IMR-90 (cell line): ENCODE measurements at regions not wholly inside any gene's neighbourhood (a gene's known extent, or its start where the extent isn't known, plus 50 kb on each side); places are given as distances from the start of the nearest gene placed in this dataset.

ENCODE experiments used
- ATAC-seq: fragments of 200-7000 bp; cut with Tn5 transposase; 2 replicates; pipeline ENCODE4 v1.9.1; 2020; ENCODE audit warnings: low read depth, mild to moderate bottlenecking, moderate library complexity
- BruUV-seq: library from RNA; stranded (reverse); fragments of 400-500 nt; replicated peaks from 2 replicates; lab custom pipeline; 2021; lab: Mats Ljungman, UMichigan
- CTCF ChIA-PET: fragments of 300-600 bp; formaldehyde crosslinking; extraction: SDS; loops from one replicate; lab custom pipeline; 2021; ENCODE audit warnings: antibody characterized with exemption; lab: Yijun Ruan, JAX
- POLR2A ChIA-PET: fragments of 300-600 bp; sonication (Branson Sonifier 250); formaldehyde crosslinking; loops from one replicate; lab custom pipeline; 2022; ENCODE audit warnings: antibody characterized with exemption; ENCODE audit not compliant: unreplicated experiment; lab: Charles Lee
- DNase-seq: peaks from one replicate; pipeline ENCODE4 v3.0.0; 2013
- H2AFZ ChIP-seq: replicated peaks from 2 replicates; pipeline ENCODE3; 2013; ENCODE audit warnings: low read length, mild to moderate bottlenecking; ENCODE audit not compliant: poor library complexity
- H2AK5ac ChIP-seq: 2 replicates; pipeline ENCODE4 v1.6.1; 2013; ENCODE audit warnings: low read depth, low read length, inconsistent platforms
- H2AK9ac ChIP-seq: replicated peaks from 2 replicates; pipeline ENCODE3; 2013; ENCODE audit warnings: mild to moderate bottlenecking, low read depth, low read length, moderate library complexity; ENCODE audit not compliant: poor library complexity
- H2BK120ac ChIP-seq: 2 replicates; pipeline ENCODE4 v1.6.1; 2013; ENCODE audit warnings: low read depth, low read length, inconsistent platforms
- H2BK15ac ChIP-seq: 3 replicates; pipeline ENCODE4 v1.6.1; 2013; ENCODE audit warnings: low read depth, low read length, inconsistent platforms
- H2BK20ac ChIP-seq: 2 replicates; pipeline ENCODE4 v1.6.1; 2013; ENCODE audit warnings: low read depth, mild to moderate bottlenecking, inconsistent platforms, low read length, moderate library complexity
- H2BK5ac ChIP-seq: 2 replicates; pipeline ENCODE4 v1.6.1; 2013; ENCODE audit warnings: mild to moderate bottlenecking, low read depth, low read length, inconsistent platforms; ENCODE audit not compliant: poor library complexity, severe bottlenecking
- H3K14ac ChIP-seq: replicated peaks from 2 replicates; pipeline ENCODE4 v1.6.1; 2013; ENCODE audit warnings: low read depth, low read length, inconsistent platforms
- H3K18ac ChIP-seq: 2 replicates; pipeline ENCODE4 v1.6.1; 2013; ENCODE audit warnings: low read depth, low read length, control low read depth
- H3K23ac ChIP-seq: 2 replicates; pipeline ENCODE4 v1.6.1; 2013; ENCODE audit warnings: low read depth, low read length, inconsistent platforms
- H3K27ac ChIP-seq: 2 replicates; pipeline ENCODE4 v1.5.1; 2013; ENCODE audit warnings: mild to moderate bottlenecking, control low read depth, low read length; ENCODE audit not compliant: insufficient read depth
- H3K27me3 ChIP-seq: 2 replicates; pipeline ENCODE4 v1.6.1; 2013; ENCODE audit warnings: low read length; ENCODE audit not compliant: control insufficient read depth, insufficient read depth
- H3K36me3 ChIP-seq: 2 replicates; pipeline ENCODE4 v1.6.1; 2013; ENCODE audit warnings: low read length, mixed read lengths; ENCODE audit not compliant: control insufficient read depth, insufficient read depth
- H3K4ac ChIP-seq: 2 replicates; pipeline ENCODE4 v1.6.1; 2013; ENCODE audit warnings: low read depth, low read length, inconsistent platforms
- H3K4me1 ChIP-seq: 2 replicates; pipeline ENCODE4 v1.6.1; 2013; ENCODE audit warnings: low read length, mixed read lengths; ENCODE audit not compliant: control insufficient read depth, insufficient read depth
- H3K4me2 ChIP-seq: 2 replicates; pipeline ENCODE4 v1.6.1; 2013; ENCODE audit warnings: low read depth, mild to moderate bottlenecking, control low read depth, low read length, moderate library complexity
- H3K4me3 ChIP-seq: 2 replicates; pipeline ENCODE4 v1.5.1; 2013; ENCODE audit warnings: low read depth, mild to moderate bottlenecking, control low read depth, low read length, moderate library complexity; ENCODE audit not compliant: insufficient read depth
- H3K56ac ChIP-seq: 2 replicates; pipeline ENCODE4 v1.6.1; 2013; ENCODE audit warnings: low read length, inconsistent platforms; ENCODE audit not compliant: insufficient read depth; ENCODE audit errors: extremely low read depth
- H3K79me1 ChIP-seq, 2 experiments: 2 replicates each; pipeline ENCODE4 v1.6.1; 2013; ENCODE audit warnings: low read length in 2 of 2, inconsistent platforms in 1 of 2, low read depth in 1 of 2
- H3K9ac ChIP-seq: 2 replicates; pipeline ENCODE4 v1.6.1; 2013; ENCODE audit warnings: low read depth, low read length, control low read depth
- H3K9me1 ChIP-seq: 2 replicates; pipeline ENCODE4 v1.6.1; 2013; ENCODE audit warnings: low read length, inconsistent platforms; ENCODE audit not compliant: insufficient read depth
- H3K9me3 ChIP-seq: 2 replicates; pipeline ENCODE4 v1.6.1; 2013; ENCODE audit warnings: low read length; ENCODE audit not compliant: control insufficient read depth, insufficient read depth
- H4K20me1 ChIP-seq: 2 replicates; pipeline ENCODE4 v1.6.1; 2013; ENCODE audit warnings: low read length, inconsistent platforms; ENCODE audit not compliant: insufficient read depth
- H4K5ac ChIP-seq: 2 replicates; pipeline ENCODE4 v1.6.1; 2013; ENCODE audit warnings: mild to moderate bottlenecking, low read depth, low read length, control low read depth
- H4K8ac ChIP-seq, 2 experiments: 2 replicates each; pipeline ENCODE4 v1.6.1; 2013; ENCODE audit warnings: low read depth in 2 of 2, low read length in 2 of 2, control low read depth in 1 of 2, inconsistent platforms in 1 of 2
- H4K91ac ChIP-seq: 2 replicates; pipeline ENCODE4 v1.6.1; 2013; ENCODE audit warnings: low read depth, low read length, inconsistent platforms; ENCODE audit not compliant: insufficient read depth
- BHLHE40 ChIP-seq: fragments of 150-350 bp; IDR thresholded peaks from 2 replicates; pipeline ENCODE4 v1.6.1; 2016; ENCODE audit warnings: mild to moderate bottlenecking, low read depth, low read length
- CHD1 ChIP-seq: IDR thresholded peaks from 2 replicates; pipeline ENCODE4 v1.6.1; 2012; ENCODE audit warnings: low read depth, low read length, improper control_type of control experiment
- ELK1 ChIP-seq: fragments of 150-350 bp; IDR thresholded peaks from 2 replicates; pipeline ENCODE4 v1.6.1; 2016; ENCODE audit warnings: low read depth, mild to moderate bottlenecking, low read length, moderate library complexity, borderline replicate concordance
- FOS ChIP-seq: fragments of 150-350 bp; IDR thresholded peaks from 2 replicates; pipeline ENCODE4 v1.6.1; 2016; ENCODE audit warnings: low read depth, low read length
- MAFK ChIP-seq: IDR thresholded peaks from 2 replicates; pipeline ENCODE4 v1.6.1; 2012; ENCODE audit warnings: low read depth, low read length, improper control_type of control experiment
- MXI1 ChIP-seq: IDR thresholded peaks from 2 replicates; pipeline ENCODE4 v1.6.1; 2012; ENCODE audit warnings: low read depth, mild to moderate bottlenecking, low read length, moderate library complexity, borderline replicate concordance
- NFE2L2 ChIP-seq: fragments of 150-350 bp; IDR thresholded peaks from 2 replicates; pipeline ENCODE4 v1.6.1; 2016; ENCODE audit warnings: low read depth, mild to moderate bottlenecking, low read length
- POLR2A ChIP-seq: IDR thresholded peaks from 2 replicates; pipeline ENCODE4 v1.6.1; 2012; ENCODE audit warnings: mild to moderate bottlenecking, low read depth, low read length
- RAD21 ChIP-seq: IDR thresholded peaks from 2 replicates; pipeline ENCODE4 v1.6.1; 2012; ENCODE audit warnings: low read length, improper control_type of control experiment
- RCOR1 ChIP-seq: IDR thresholded peaks from 2 replicates; pipeline ENCODE4 v1.6.1; 2012; ENCODE audit warnings: mild to moderate bottlenecking, low read length, improper control_type of control experiment; ENCODE audit not compliant: insufficient replicate concordance
- SMC3 ChIP-seq: fragments of 150-350 bp; IDR thresholded peaks from 2 replicates; pipeline ENCODE4 v1.6.1; 2016; ENCODE audit warnings: low read depth, mild to moderate bottlenecking, antibody characterized with exemption, low read length, moderate library complexity
- USF2 ChIP-seq: fragments of 150-350 bp; IDR thresholded peaks from 2 replicates; pipeline ENCODE4 v1.6.1; 2017; ENCODE audit warnings: mild to moderate bottlenecking, antibody characterized with exemption, low read length, low read depth
- WGBS, 2 experiments: methylation state at CpG; one replicate each; pipeline versions ENCODE4 v1.1.5 to v1.1.7; 2013; ENCODE audit warnings: missing lambda C conversion rate in 2 of 2; ENCODE audit not compliant: insufficient read length in 1 of 2; ENCODE audit errors: extremely low coverage in 2 of 2; 5-methylcytosine and 5-hydroxymethylcytosine counted together
- dilution Hi-C: fragments of 300-500 bp; cut with HindIII; formaldehyde crosslinking; loops from one replicate; pipeline ENCODE4 v1.14.3; 2018; ENCODE audit warnings: low sequenced_read_pairs; ENCODE audit not compliant: unreplicated experiment
- in situ Hi-C: fragments of 300-500 bp; cut with MboI; formaldehyde crosslinking; loops from 3 replicates; pipeline ENCODE4 v1.14.3; 2019; ENCODE audit warnings: low sequenced_read_pairs, inconsistent platforms, mixed read lengths
- intact Hi-C: fragments of 100-400 bp; cut with micrococcal nuclease; formaldehyde crosslinking; loops from 2 replicates; pipeline ENCODE4 v1.10.0; 2022

- H3K79me1 ChIP-seq, result no peaks in the 10 kb centered on the region
- no peak overlapping the region for H2AK5ac ChIP-seq
- POLR2A ChIA-PET, result no interaction called here
- H3K27ac ChIP-seq, result no peak overlapping the region
- H2AFZ ChIP-seq, result no peak overlapping the region
- no peaks in the 10 kb centered on the region for H3K9me1 ChIP-seq
- H2AK9ac ChIP-seq, result no peak overlapping the region
- no peak overlapping the region for H3K14ac ChIP-seq
- H3K9me3 ChIP-seq, result peaks cover 20% of the 10 kb centered on the region
- intact Hi-C loops (no loop called here), in situ Hi-C loops (no loop called here), dilution Hi-C loops (no loop called here)
- no peak overlapping the region for H2BK120ac ChIP-seq
- no peak overlapping the region for H4K91ac ChIP-seq
- H3K27me3 ChIP-seq, result no peaks in the 10 kb centered on the region
- H2BK15ac ChIP-seq, result no peak overlapping the region
- no peaks in the 10 kb centered on the region for H3K36me3 ChIP-seq
- no peak overlapping the region for H2BK20ac ChIP-seq
- DNase-seq (no peak), ATAC-seq (no peak)
- no peak for TF ChIP-seq BHLHE40
- TF ChIP-seq MXI1, result no peak
- TF ChIP-seq ELK1, result no peak
- TF ChIP-seq CHD1, result no peak
- TF ChIP-seq RAD21, result no peak
- TF ChIP-seq FOS, result no peak
- TF ChIP-seq NFE2L2, result no peak
- TF ChIP-seq RCOR1, result no peak
- TF ChIP-seq SMC3, result no peak
- TF ChIP-seq POLR2A, result no peak
- TF ChIP-seq MAFK, result no peak
- no peak for TF ChIP-seq USF2
- no TSS peak for BruUV-seq
- no peak overlapping the region for H3K56ac ChIP-seq
- no peak overlapping the region for H3K23ac ChIP-seq
- H4K5ac ChIP-seq, result no peak overlapping the region
- no peaks in the 10 kb centered on the region for H4K20me1 ChIP-seq
- no peak overlapping the region for H3K4me2 ChIP-seq
- 32% methylated on average over 11 of the region's 24 CpGs; no CpG with 5 or more reads in 1 of the 2 experiments for WGBS, 2 experiments
- H3K18ac ChIP-seq, result no peak overlapping the region
- no peak overlapping the region for H4K8ac ChIP-seq
- no peak overlapping the region for H3K4ac ChIP-seq
- CTCF ChIA-PET, result no interaction called here
- no peaks in the 10 kb centered on the region for H3K4me1 ChIP-seq
- H3K9ac ChIP-seq, result no peak overlapping the region
- H3K4me3 ChIP-seq, result no peak overlapping the region
- no peak overlapping the region for H2BK5ac ChIP-seq
Measured at GRCh38 chr12:34108405-34108803, 86.1 kb downstream of the ALG10 start.
